Heart right ventricle (tissue), 16 donors: ENCODE measurements at regions not wholly inside any gene's neighbourhood (a gene's known extent, or its start where the extent isn't known, plus 50 kb on each side); places are given as distances from the start of the nearest gene placed in this dataset.
"Not testable (repeated sequence)": the region's sequence is repeated elsewhere in the genome, so short reads cannot be mapped to it uniquely, and the experiment has no call there.

ENCODE experiments used
- ATAC-seq, 8 donors: fragments of 200-7000 bp; cut with Tn5 transposase; one replicate each; pipeline ENCODE4 v1.9.1; 2020; ENCODE audit warnings: mild to moderate bottlenecking in 8 of 8, moderate library complexity in 8 of 8, moderate number of reproducible peaks in 1 of 8
- DNase-seq, 2 donors: peaks; one replicate each; pipeline ENCODE4 v3.0.0-alpha.2; 2020
- H3K27ac ChIP-seq, 10 donors: fragments of 200-600 bp; sonication (generic) in 2 of 10; one replicate each; pipeline versions ENCODE4 v1.5.0 to v1.8.0; 2020 to 2022; ENCODE audit warnings: mild to moderate bottlenecking in 3 of 10
- H3K27me3 ChIP-seq, 7 donors: fragments of 200-600 bp; one replicate each; pipeline ENCODE4 v1.8.0; 2021 to 2022; ENCODE audit warnings: mild to moderate bottlenecking in 2 of 7
- H3K36me3 ChIP-seq, 9 donors: fragments of 200-600 bp; sonication (generic) in 1 of 9; one replicate each; pipeline versions ENCODE4 v1.5.0 to v1.8.0; 2020 to 2022; ENCODE audit warnings: mild to moderate bottlenecking in 2 of 9
- H3K4me1 ChIP-seq, 9 donors: fragments of 200-600 bp; sonication (generic) in 1 of 9; one replicate each; pipeline versions ENCODE4 v1.5.0 to v1.8.0; 2020 to 2022; ENCODE audit warnings: mild to moderate bottlenecking in 4 of 9
- H3K4me3 ChIP-seq, 10 donors: fragments of 200-600 bp; sonication (generic) in 2 of 10; one replicate each; pipeline versions ENCODE4 v1.5.0 to v1.8.0; 2020 to 2022; ENCODE audit warnings: mild to moderate bottlenecking in 7 of 10, moderate library complexity in 2 of 10
- H3K9me3 ChIP-seq, 11 donors: fragments of 200-600 bp in 10 of 11; sonication (generic) in 2 of 11; one replicate each; pipeline versions ENCODE4 v1.5.0 to v1.8.0; 2013 to 2022; ENCODE audit warnings: mild to moderate bottlenecking in 2 of 11, control low read depth in 1 of 11, moderate library complexity in 1 of 11
- CTCF ChIP-seq, 9 donors: fragments of 200-600 bp; sonication (generic) in 2 of 9; IDR thresholded peaks; one replicate each; pipeline versions ENCODE4 v1.5.0 to v1.8.0; 2021 to 2022; ENCODE audit warnings: antibody characterized with exemption in 9 of 9, mild to moderate bottlenecking in 5 of 9, moderate library complexity in 1 of 9
- WGBS, 2 donors: extraction: QIAGEN DNeasy Blood & Tissue Kit; methylation state at CpG; one replicate each; pipeline ENCODE4 v1.1.7; 2013; ENCODE audit warnings: inconsistent platforms in 1 of 2; 5-methylcytosine and 5-hydroxymethylcytosine counted together
- intact Hi-C, 10 donors: fragments of 100-400 bp; cut with DNase I; formaldehyde crosslinking; loops; one replicate each; pipeline versions ENCODE4 v1.11.1 to v1.14.2; 2022
- donor health status: Arrhythmogenic right ventricular cardiomyopathy.
- donor health status: ischemic (EF 13 %, LVEDD 7.1; RV severe dilation, severe dysfunction).
- donor health status: healthy with polysubstance abuse.
- donor health status: DM: no; HTN: yes; CAD: no.
- donor health status: DM: no; HTN: no; CAD: no.
- donor health status: ischemic (EF 25% LVEDD 6.9; RV normal size, moderate dysfunction).
- donor health status: ischemic (EF 25% LVEDD 5.7; RV mildly dilated, moderate dysfunction).
- donor health status: healthy.
- donor health status: DM: yes; HTN: yes; CAD: no.
- donor health status: Ischemic cardiomyopathy.
- donor health status: ischemic (EF 35%, LVEDD 5.7; RV mildly dilated, moderate dysfunction).
- donor health status: nonischemic (EF 11% LVEDD 7.7; RV severe dilation, severe dysfunction).
- donor health status: DM: yes; HTN: yes; CAD: no.
- donor health status: PGD.
- donor health status: ischemic (EF 29% LVEDD 5.4; RV normal size, mild dysfunction).
- donor health status: nonischemic (EF 23%, LVEDD 6.1; RV moderate dilation, normal function).

- Histone ChIP-seq H3K27me3 (no peaks in the 10 kb centered on the region), H3K4me1 (peaks cover 0 to 24% (median 14%) of the 10 kb centered on the region in 9 donors), H3K36me3 (no peaks in the 10 kb centered on the region), H3K4me3 (no peak overlapping the region), H3K9me3 (peaks cover 0 to 14% (median 0%) of the 10 kb centered on the region in 11 donors), H3K27ac (peak overlapping the region in 1 of 10 donors; percentile 24)
- TF ChIP-seq CTCF (IDR thresholded peaks at IDR 0.05): no peak
- ATAC-seq (peak in 3 of 8 donors; percentile 44 to 72 (median 57)), DNase-seq (no peak)
- intact Hi-C loops: no loop called here
- 61 to 70% methylated on average over 2 of the region's 2 CpGs for WGBS, 2 donors
Measured at GRCh38 chr13:44710576-44710975, 134.4 kb upstream of the TSC22D1 start.

- not testable (repeated sequence) for ATAC-seq, H3K4me3 ChIP-seq, H3K27me3 ChIP-seq, H3K4me1 ChIP-seq, H3K27ac ChIP-seq, DNase-seq, H3K36me3 ChIP-seq
- WGBS, 2 donors: 72 to 78% methylated on average over 3 of the region's 3 CpGs
- intact Hi-C loops: loop anchor here in 1 of 10 donors (5.0 kb wide), 1 partner anchor 128 kb away; the partner anchor contains the start of gene TSC22D1
- H3K9me3 ChIP-seq: peaks cover 0 to 14% (median 0%) of the 10 kb centered on the region in 11 donors
Measured at GRCh38 chr13:44704811-44705210, 128.7 kb upstream of the TSC22D1 start.

GRCh38 chr13:44703371-44703770 lies 127.2 kb upstream of the TSC22D1 start:
- no peak for ATAC-seq
- 86 to 87% methylated on average over 3 of the region's 3 CpGs for WGBS, 2 donors

GRCh38 chr13:44698066-44698465 lies 121.9 kb upstream of the TSC22D1 start:
- no peaks in the 10 kb centered on the region for H3K9me3 ChIP-seq
- H3K4me3 ChIP-seq: no peak overlapping the region
- ATAC-seq (no peak), DNase-seq (no peak)
- no peaks in the 10 kb centered on the region for H3K27me3 ChIP-seq
- intact Hi-C loops: no loop called here
- H3K27ac ChIP-seq: no peak overlapping the region
- peaks cover 0 to 19% (median 0%) of the 10 kb centered on the region in 9 donors for H3K4me1 ChIP-seq
- H3K36me3 ChIP-seq: no peaks in the 10 kb centered on the region
- 75 to 82% methylated on average over 7 of the region's 7 CpGs for WGBS, 2 donors
- TF ChIP-seq CTCF (IDR thresholded peaks at IDR 0.05): no peak

More at GRCh38 chr13:44703371-44703770, 127.2 kb upstream of the TSC22D1 start:
- DNase-seq: no peak
- intact Hi-C loops: no loop called here
- no peaks in the 10 kb centered on the region for H3K27me3 ChIP-seq
- no peak overlapping the region for H3K4me3 ChIP-seq
- H3K9me3 ChIP-seq: peaks cover 0 to 11% (median 0%) of the 10 kb centered on the region in 11 donors
- no peak overlapping the region for H3K27ac ChIP-seq
- TF ChIP-seq CTCF (IDR thresholded peaks at IDR 0.05): no peak
- H3K36me3 ChIP-seq: no peaks in the 10 kb centered on the region
- H3K4me1 ChIP-seq: no peaks in the 10 kb centered on the region

- no peak for TF ChIP-seq CTCF (IDR thresholded peaks at IDR 0.05)
- Histone ChIP-seq H3K27me3 (no peaks in the 10 kb centered on the region), H3K4me1 (peaks cover 0 to 29% (median 0%) of the 10 kb centered on the region in 9 donors), H3K4me3 (no peak overlapping the region), H3K27ac (no peak overlapping the region), H3K9me3 (no peaks in the 10 kb centered on the region), H3K36me3 (no peaks in the 10 kb centered on the region)
- DNase-seq (no peak), ATAC-seq (no peak)
- WGBS, 2 donors: 50 to 51% methylated on average over 1 of the region's 1 CpG
- intact Hi-C loops: no loop called here
Measured at GRCh38 chr13:44697058-44697457, 120.9 kb upstream of the TSC22D1 start.
